NCI-H1417 (cell line): ENCODE measurements at regions not wholly inside any gene's neighbourhood (a gene's known extent, or its start where the extent isn't known, plus 50 kb on each side); places are given as distances from the start of the nearest gene placed in this dataset.
"Not testable (repeated sequence)": the region's sequence is repeated elsewhere in the genome, so short reads cannot be mapped to it uniquely, and the experiment has no call there.

Experiments used
- DNase-seq, 3 experiments: peaks; one replicate each; lab custom pipeline; 2025; lab: John Stamatoyannopoulos, UW

GRCh38 chr5:105207066-105207465 is 1644.5 kb upstream of the NUDT12 start:
- DNase-seq: no peak

- no peak for DNase-seq
Observed at GRCh38 chr5:105197531-105197930, 1634.9 kb upstream of the NUDT12 start.

- DNase-seq: no peak
Observed at GRCh38 chr5:105195765-105196164, 1633.2 kb upstream of the NUDT12 start.

- no peak for DNase-seq
Observed at GRCh38 chr5:105172918-105173317, 1610.3 kb upstream of the NUDT12 start.

GRCh38 chr5:105168806-105169205 is 1606.2 kb upstream of the NUDT12 start:
- DNase-seq: no peak

GRCh38 chr5:105167092-105167491 is 1604.5 kb upstream of the NUDT12 start:
- DNase-seq: no peak

GRCh38 chr5:105163547-105163946 is 1601.0 kb upstream of the NUDT12 start:
- DNase-seq: no peak

- not testable (repeated sequence) for DNase-seq
Observed at GRCh38 chr5:105162557-105162956, 1600.0 kb upstream of the NUDT12 start.

GRCh38 chr5:105158526-105158925 is 1595.9 kb upstream of the NUDT12 start:
- DNase-seq: no peak

- peak in 1 of 3 experiments; percentile 6 for DNase-seq
Observed at GRCh38 chr5:105150323-105150722, 1587.7 kb upstream of the NUDT12 start.

- DNase-seq: no peak
Observed at GRCh38 chr5:105146867-105147266, 1584.3 kb upstream of the NUDT12 start.

GRCh38 chr5:105145152-105145551 is 1582.6 kb upstream of the NUDT12 start:
- DNase-seq: no peak

- no peak for DNase-seq
Observed at GRCh38 chr5:105134328-105134727, 1571.7 kb upstream of the NUDT12 start.

- no peak for DNase-seq
Observed at GRCh38 chr5:105133087-105133486, 1570.5 kb upstream of the NUDT12 start.

- no peak for DNase-seq
Observed at GRCh38 chr5:105132581-105132980, 1570.0 kb upstream of the NUDT12 start.

- no peak for DNase-seq
Observed at GRCh38 chr5:105131045-105131444, 1568.5 kb upstream of the NUDT12 start.

- no peak for DNase-seq
Observed at GRCh38 chr5:105101577-105101976, 1539.0 kb upstream of the NUDT12 start.

GRCh38 chr5:105088961-105089360 is 1526.4 kb upstream of the NUDT12 start:
- DNase-seq: no peak

GRCh38 chr5:105088102-105088501 is 1525.5 kb upstream of the NUDT12 start:
- DNase-seq: peak in 1 of 3 experiments; percentile 3

GRCh38 chr5:105057893-105058292 is 1495.3 kb upstream of the NUDT12 start:
- no peak for DNase-seq

- DNase-seq: no peak
Observed at GRCh38 chr5:105057001-105057436, 1494.4 kb upstream of the NUDT12 start.

- DNase-seq: no peak
Observed at GRCh38 chr5:105054406-105054805, 1491.8 kb upstream of the NUDT12 start.

- DNase-seq: no peak
Observed at GRCh38 chr5:105042623-105043022, 1480.0 kb upstream of the NUDT12 start.

- not testable (repeated sequence) for DNase-seq
Observed at GRCh38 chr5:105036814-105037213, 1474.2 kb upstream of the NUDT12 start.

GRCh38 chr5:105034401-105034763 is 1471.8 kb upstream of the NUDT12 start:
- DNase-seq: no peak
